PC-9 (cell line): ENCODE measurements at regions not wholly inside any gene's neighbourhood (a gene's known extent, or its start where the extent isn't known, plus 50 kb on each side); places are given as distances from the start of the nearest gene placed in this dataset.

Experiments used
- CTCF ChIP-seq: fragments of 200-600 bp; sonication (generic); conservative IDR thresholded peaks from 2 replicates; pipeline ENCODE4 v1.6.1; 2017; ENCODE audit warnings: mixed run types, antibody characterized with exemption, mild to moderate bottlenecking, moderate library complexity
- EZH2 ChIP-seq: fragments of 200-600 bp; sonication (generic); IDR thresholded peaks from 2 replicates; pipeline ENCODE4 v1.8.0; 2017; ENCODE audit warnings: antibody characterized with exemption, low read depth

GRCh38 chr7:46164629-46165028 is 243.6 kb upstream of the IGFBP3 start:
- no peak for TF ChIP-seq CTCF
- TF ChIP-seq EZH2, result no peak
